ENCODE measurements at regions not wholly inside any gene's neighbourhood (a gene's known extent, or its start where the extent isn't known, plus 50 kb on each side); places are given as distances from the start of the nearest gene placed in this dataset.

DNA sequence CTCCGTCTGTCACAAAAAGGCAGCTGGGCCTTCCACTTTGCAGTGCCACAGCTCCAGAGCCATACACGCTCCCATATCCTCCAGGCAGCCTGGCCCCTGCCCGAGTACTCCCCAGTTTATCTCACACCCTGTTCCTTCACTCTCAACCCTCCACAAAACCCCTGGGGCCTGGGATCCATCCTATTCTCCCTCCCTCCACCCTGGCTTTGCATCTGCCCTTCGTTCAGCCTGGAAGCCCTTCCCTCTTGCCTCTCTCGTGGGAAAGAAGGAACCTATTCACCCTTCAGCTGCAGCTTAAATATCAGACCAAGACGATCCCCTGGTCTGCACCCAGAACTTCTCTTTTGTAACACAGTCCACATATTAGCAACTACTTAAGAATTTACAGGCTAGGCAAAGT, 56.7 kb downstream of the CAMK2N1 start:
- H3K9me3 ChIP-seq (ENCODE audit: control insufficient read depth in 4 of 4, insufficient read depth in 3 of 4, low read length in 3 of 4) = peaks cover 0 to 11% (median under 1%) of the 10 kb centered on the region in 4 donors
- no peak overlapping the region for H3K9ac ChIP-seq (ENCODE audit: insufficient read depth in 1 of 2, low read length in 2 of 2)
- H3K4me3 ChIP-seq = no peak overlapping the region
- DNase-seq (peak in 2 of 3 donors; percentile 5 to 28), ATAC-seq (ENCODE audit: insufficient read depth, low FRiP score) (no peak)
- TF ChIP-seq, protein P1, sequence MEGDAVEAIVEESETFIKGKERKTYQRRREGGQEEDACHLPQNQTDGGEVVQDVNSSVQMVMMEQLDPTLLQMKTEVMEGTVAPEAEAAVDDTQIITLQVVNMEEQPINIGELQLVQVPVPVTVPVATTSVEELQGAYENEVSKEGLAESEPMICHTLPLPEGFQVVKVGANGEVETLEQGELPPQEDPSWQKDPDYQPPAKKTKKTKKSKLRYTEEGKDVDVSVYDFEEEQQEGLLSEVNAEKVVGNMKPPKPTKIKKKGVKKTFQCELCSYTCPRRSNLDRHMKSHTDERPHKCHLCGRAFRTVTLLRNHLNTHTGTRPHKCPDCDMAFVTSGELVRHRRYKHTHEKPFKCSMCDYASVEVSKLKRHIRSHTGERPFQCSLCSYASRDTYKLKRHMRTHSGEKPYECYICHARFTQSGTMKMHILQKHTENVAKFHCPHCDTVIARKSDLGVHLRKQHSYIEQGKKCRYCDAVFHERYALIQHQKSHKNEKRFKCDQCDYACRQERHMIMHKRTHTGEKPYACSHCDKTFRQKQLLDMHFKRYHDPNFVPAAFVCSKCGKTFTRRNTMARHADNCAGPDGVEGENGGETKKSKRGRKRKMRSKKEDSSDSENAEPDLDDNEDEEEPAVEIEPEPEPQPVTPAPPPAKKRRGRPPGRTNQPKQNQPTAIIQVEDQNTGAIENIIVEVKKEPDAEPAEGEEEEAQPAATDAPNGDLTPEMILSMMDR (IDR thresholded peaks at IDR 0.05; ENCODE audit: control extremely low read depth, extremely low read depth) = no peak
- peaks cover 0 to 8% (median 3%) of the 10 kb centered on the region in 3 donors for H3K27me3 ChIP-seq (ENCODE audit: control insufficient read depth in 3 of 3, insufficient read depth in 3 of 3, low read length in 2 of 3)
- no peak overlapping the region for H3K27ac ChIP-seq (ENCODE audit: low read depth in 1 of 2, low read length in 1 of 2)
- H3K36me3 ChIP-seq (ENCODE audit: control insufficient read depth in 4 of 4, insufficient read depth in 4 of 4, low read length in 4 of 4) = no peaks in the 10 kb centered on the region
- WGBS, 2 donors = 39 to 46% methylated on average over 6 of the region's 6 CpGs
- H3K4me1 ChIP-seq (ENCODE audit: control insufficient read depth in 5 of 5, insufficient read depth in 5 of 5, low read length in 5 of 5) = no peaks in the 10 kb centered on the region

DNA sequence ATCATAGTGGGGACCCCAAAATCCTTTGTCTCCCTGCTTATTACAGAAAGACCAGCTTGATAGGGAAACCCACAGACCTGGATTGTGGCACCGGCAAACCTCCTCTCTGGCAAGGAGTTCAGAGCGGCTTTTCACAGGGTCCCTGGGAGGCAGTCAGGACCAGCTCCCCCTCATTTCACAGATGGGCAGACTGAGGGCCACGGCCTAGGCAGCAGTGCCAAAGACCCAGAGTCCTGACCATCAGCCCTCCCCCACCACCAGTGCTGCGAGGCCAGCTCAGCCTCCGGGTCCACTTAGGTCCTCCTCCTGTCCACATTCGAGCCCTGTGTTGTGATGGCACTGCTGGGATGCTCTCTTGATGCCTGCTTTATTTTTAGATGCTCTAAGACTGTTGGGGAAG, 57.2 kb downstream of the CAMK2N1 start:
- Histone ChIP-seq H3K4me1 (ENCODE audit: control insufficient read depth in 5 of 5, insufficient read depth in 5 of 5, low read length in 5 of 5) (no peaks in the 10 kb centered on the region), H3K27ac (ENCODE audit: low read depth in 1 of 2, low read length in 1 of 2) (no peak overlapping the region), H3K4me3 (no peak overlapping the region), H3K36me3 (ENCODE audit: control insufficient read depth in 4 of 4, insufficient read depth in 4 of 4, low read length in 4 of 4) (no peaks in the 10 kb centered on the region), H3K9ac (ENCODE audit: insufficient read depth in 1 of 2, low read length in 2 of 2) (no peak overlapping the region), H3K9me3 (ENCODE audit: control insufficient read depth in 4 of 4, insufficient read depth in 3 of 4, low read length in 3 of 4) (peaks cover 0 to 15% (median 1%) of the 10 kb centered on the region in 4 donors), H3K27me3 (ENCODE audit: control insufficient read depth in 3 of 3, insufficient read depth in 3 of 3, low read length in 2 of 3) (peaks cover 0 to 8% (median 3%) of the 10 kb centered on the region in 3 donors)
- ATAC-seq (ENCODE audit: insufficient read depth, low FRiP score) (no peak), DNase-seq (no peak)
- TF ChIP-seq, protein P1 (IDR thresholded peaks at IDR 0.05; ENCODE audit: control extremely low read depth, extremely low read depth) = no peak
- WGBS, 2 donors = 74 to 85% methylated on average over 6 of the region's 6 CpGs

DNA sequence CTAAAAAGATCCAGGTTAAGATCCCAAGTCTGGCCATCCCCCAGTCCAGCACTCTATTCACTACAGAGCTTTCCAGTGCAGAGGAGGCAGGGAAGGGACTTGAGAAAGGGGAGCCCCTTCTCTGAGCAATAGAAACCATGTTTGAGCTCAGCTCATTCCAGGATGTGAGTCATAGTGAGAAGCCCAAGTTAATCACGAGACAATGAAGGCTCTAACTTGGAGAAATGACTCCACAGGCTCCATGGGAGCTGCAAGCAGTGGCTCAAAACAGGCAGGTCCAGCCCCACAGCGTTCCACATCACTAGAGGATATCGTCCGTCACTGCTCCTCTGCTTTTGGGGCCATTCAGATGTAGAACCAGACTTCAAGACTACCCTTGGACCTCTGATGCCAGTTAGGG, 59.1 kb downstream of the CAMK2N1 start:
- Histone ChIP-seq H3K9me3 (ENCODE audit: control insufficient read depth in 4 of 4, insufficient read depth in 3 of 4, low read length in 3 of 4) (peaks cover 0 to 21% (median 4%) of the 10 kb centered on the region in 4 donors), H3K4me1 (ENCODE audit: control insufficient read depth in 5 of 5, insufficient read depth in 5 of 5, low read length in 5 of 5) (no peaks in the 10 kb centered on the region), H3K4me3 (no peak overlapping the region), H3K27me3 (ENCODE audit: control insufficient read depth in 3 of 3, insufficient read depth in 3 of 3, low read length in 2 of 3) (peaks cover 0 to 6% (median 3%) of the 10 kb centered on the region in 3 donors), H3K36me3 (ENCODE audit: control insufficient read depth in 4 of 4, insufficient read depth in 4 of 4, low read length in 4 of 4) (no peaks in the 10 kb centered on the region), H3K9ac (ENCODE audit: insufficient read depth in 1 of 2, low read length in 2 of 2) (no peak overlapping the region), H3K27ac (ENCODE audit: low read depth in 1 of 2, low read length in 1 of 2) (no peak overlapping the region)
- ATAC-seq (ENCODE audit: insufficient read depth, low FRiP score) (no peak), DNase-seq (no peak)
- TF ChIP-seq, protein P1 (IDR thresholded peaks at IDR 0.05; ENCODE audit: control extremely low read depth, extremely low read depth) = no peak
- 61 to 67% methylated on average over 4 of the region's 4 CpGs for WGBS, 2 donors

DNA sequence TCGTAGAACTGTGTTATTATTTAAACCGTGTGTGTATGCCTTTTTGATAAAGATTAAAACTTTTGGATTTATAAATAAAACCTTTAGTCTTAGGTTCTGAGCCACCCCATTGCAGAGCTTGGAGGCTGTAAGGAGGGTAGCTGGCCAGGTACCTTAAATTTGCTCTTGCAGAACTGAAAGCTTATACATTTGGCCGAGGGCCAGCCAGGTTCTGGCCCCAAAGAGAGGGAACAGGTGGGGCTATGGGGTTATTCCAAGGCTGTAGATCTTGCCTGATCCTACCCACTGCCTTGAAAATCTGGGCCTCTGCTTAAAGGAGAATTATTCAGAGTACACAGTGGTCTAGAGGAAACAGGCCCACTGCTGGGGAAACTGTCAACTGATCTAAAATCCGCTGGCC, 59.6 kb downstream of the CAMK2N1 start:
- WGBS, 2 donors = 64 to 76% methylated on average over 4 of the region's 4 CpGs
- no peak overlapping the region for H3K27ac ChIP-seq (ENCODE audit: low read depth in 1 of 2, low read length in 1 of 2)
- H3K27me3 ChIP-seq (ENCODE audit: control insufficient read depth in 3 of 3, insufficient read depth in 3 of 3, low read length in 2 of 3) = peaks cover 0 to 6% (median 3%) of the 10 kb centered on the region in 3 donors
- no peak overlapping the region for H3K4me3 ChIP-seq
- no peaks in the 10 kb centered on the region for H3K36me3 ChIP-seq (ENCODE audit: control insufficient read depth in 4 of 4, insufficient read depth in 4 of 4, low read length in 4 of 4)
- H3K9ac ChIP-seq (ENCODE audit: insufficient read depth in 1 of 2, low read length in 2 of 2) = no peak overlapping the region
- DNase-seq = no peak
- H3K4me1 ChIP-seq (ENCODE audit: control insufficient read depth in 5 of 5, insufficient read depth in 5 of 5, low read length in 5 of 5) = no peaks in the 10 kb centered on the region
- ATAC-seq (ENCODE audit: insufficient read depth, low FRiP score) = no peak
- TF ChIP-seq, protein P1 (IDR thresholded peaks at IDR 0.05; ENCODE audit: control extremely low read depth, extremely low read depth) = no peak
- peaks cover 0 to 21% (median 4%) of the 10 kb centered on the region in 4 donors for H3K9me3 ChIP-seq (ENCODE audit: control insufficient read depth in 4 of 4, insufficient read depth in 3 of 4, low read length in 3 of 4)
